ENCODE measurements at regions not wholly inside any gene's neighbourhood (a gene's known extent, or its start where the extent isn't known, plus 50 kb on each side); places are given as distances from the start of the nearest gene placed in this dataset.

DNA sequence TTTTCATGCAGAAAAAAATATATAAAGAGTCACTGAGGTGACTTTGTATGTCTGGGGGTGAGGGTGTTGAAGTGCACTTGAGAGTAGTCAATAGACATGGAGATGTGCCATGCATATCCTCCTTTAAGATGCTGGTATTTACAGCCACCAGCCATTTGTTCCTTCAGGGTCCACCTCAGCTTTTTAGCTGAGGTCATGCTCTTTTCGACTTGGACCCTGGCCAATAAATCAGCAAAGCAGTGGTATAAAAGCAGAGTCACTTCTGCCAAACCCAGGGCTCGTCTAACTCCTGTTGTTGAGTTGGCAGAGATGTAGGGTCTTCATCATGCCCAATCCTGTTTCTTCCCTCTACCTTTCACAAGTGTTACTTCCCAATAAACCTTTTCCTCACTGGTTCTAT, 75.1 kb upstream of the OSTN start:
- Histone ChIP-seq H3K4me1 (ENCODE audit: control insufficient read depth in 1 of 2, low read depth in 2 of 2) (peaks cover 0 to 3% of the 10 kb centered on the region in 2 donors), H3K4me3 (no peak overlapping the region), H3K9me3 (no peaks in the 10 kb centered on the region), H3K27me3 (replicated peaks; ENCODE audit: insufficient read depth) (no peaks in the 10 kb centered on the region), H3K27ac (no peak overlapping the region), H3K36me3 (no peaks in the 10 kb centered on the region)
- TF ChIP-seq, protein P1, sequence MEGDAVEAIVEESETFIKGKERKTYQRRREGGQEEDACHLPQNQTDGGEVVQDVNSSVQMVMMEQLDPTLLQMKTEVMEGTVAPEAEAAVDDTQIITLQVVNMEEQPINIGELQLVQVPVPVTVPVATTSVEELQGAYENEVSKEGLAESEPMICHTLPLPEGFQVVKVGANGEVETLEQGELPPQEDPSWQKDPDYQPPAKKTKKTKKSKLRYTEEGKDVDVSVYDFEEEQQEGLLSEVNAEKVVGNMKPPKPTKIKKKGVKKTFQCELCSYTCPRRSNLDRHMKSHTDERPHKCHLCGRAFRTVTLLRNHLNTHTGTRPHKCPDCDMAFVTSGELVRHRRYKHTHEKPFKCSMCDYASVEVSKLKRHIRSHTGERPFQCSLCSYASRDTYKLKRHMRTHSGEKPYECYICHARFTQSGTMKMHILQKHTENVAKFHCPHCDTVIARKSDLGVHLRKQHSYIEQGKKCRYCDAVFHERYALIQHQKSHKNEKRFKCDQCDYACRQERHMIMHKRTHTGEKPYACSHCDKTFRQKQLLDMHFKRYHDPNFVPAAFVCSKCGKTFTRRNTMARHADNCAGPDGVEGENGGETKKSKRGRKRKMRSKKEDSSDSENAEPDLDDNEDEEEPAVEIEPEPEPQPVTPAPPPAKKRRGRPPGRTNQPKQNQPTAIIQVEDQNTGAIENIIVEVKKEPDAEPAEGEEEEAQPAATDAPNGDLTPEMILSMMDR (IDR thresholded peaks at IDR 0.05): no peak
- ATAC-seq (ENCODE audit: insufficient number of reproducible peaks, low FRiP score, low read depth): no peak
- DNase-seq (ENCODE audit: low spot score): no peak

DNA sequence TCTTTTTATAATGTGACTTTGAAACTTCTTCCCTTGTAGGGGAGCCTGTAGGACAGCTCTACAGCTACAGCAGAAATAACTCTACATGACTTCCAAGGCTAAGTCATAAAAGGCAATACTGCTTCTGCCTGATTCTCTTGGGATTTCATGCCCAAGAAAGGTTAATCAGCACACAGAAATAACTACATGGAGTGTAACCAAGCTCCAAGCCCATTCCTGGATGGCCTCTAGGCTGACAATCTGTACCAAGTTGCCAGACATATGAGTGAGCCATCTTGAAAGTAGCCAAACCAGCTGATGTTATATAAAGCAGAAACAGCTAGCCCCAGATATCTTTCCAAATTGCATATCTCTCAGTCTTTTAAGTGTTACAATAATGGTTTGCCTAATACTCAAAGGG, 75.8 kb upstream of the OSTN start:
- no peaks in the 10 kb centered on the region for H3K9me3 ChIP-seq
- no peak overlapping the region for H3K4me3 ChIP-seq
- no peak for DNase-seq (ENCODE audit: low spot score)
- ATAC-seq (ENCODE audit: insufficient number of reproducible peaks, low FRiP score, low read depth): no peak
- TF ChIP-seq, protein P1 (IDR thresholded peaks at IDR 0.05): no peak
- no peaks in the 10 kb centered on the region for H3K27me3 ChIP-seq (replicated peaks; ENCODE audit: insufficient read depth)
- H3K4me1 ChIP-seq (ENCODE audit: control insufficient read depth in 1 of 2, low read depth in 2 of 2): peaks cover 0 to 3% of the 10 kb centered on the region in 2 donors
- H3K27ac ChIP-seq: no peak overlapping the region
- no peaks in the 10 kb centered on the region for H3K36me3 ChIP-seq

- ATAC-seq (ENCODE audit: insufficient number of reproducible peaks, low FRiP score, low read depth) (no peak), DNase-seq (ENCODE audit: low spot score) (no peak)
- Histone ChIP-seq H3K36me3 (no peaks in the 10 kb centered on the region), H3K9me3 (no peaks in the 10 kb centered on the region), H3K27me3 (replicated peaks; ENCODE audit: insufficient read depth) (no peaks in the 10 kb centered on the region), H3K4me1 (ENCODE audit: control insufficient read depth in 1 of 2, low read depth in 2 of 2) (peaks cover 0 to 3% of the 10 kb centered on the region in 2 donors), H3K4me3 (no peak overlapping the region), H3K27ac (no peak overlapping the region)
- TF ChIP-seq, protein P1 (IDR thresholded peaks at IDR 0.05): no peak
Observed at GRCh38 chr3:191120447-191121298, 78.4 kb upstream of the OSTN start.

DNA sequence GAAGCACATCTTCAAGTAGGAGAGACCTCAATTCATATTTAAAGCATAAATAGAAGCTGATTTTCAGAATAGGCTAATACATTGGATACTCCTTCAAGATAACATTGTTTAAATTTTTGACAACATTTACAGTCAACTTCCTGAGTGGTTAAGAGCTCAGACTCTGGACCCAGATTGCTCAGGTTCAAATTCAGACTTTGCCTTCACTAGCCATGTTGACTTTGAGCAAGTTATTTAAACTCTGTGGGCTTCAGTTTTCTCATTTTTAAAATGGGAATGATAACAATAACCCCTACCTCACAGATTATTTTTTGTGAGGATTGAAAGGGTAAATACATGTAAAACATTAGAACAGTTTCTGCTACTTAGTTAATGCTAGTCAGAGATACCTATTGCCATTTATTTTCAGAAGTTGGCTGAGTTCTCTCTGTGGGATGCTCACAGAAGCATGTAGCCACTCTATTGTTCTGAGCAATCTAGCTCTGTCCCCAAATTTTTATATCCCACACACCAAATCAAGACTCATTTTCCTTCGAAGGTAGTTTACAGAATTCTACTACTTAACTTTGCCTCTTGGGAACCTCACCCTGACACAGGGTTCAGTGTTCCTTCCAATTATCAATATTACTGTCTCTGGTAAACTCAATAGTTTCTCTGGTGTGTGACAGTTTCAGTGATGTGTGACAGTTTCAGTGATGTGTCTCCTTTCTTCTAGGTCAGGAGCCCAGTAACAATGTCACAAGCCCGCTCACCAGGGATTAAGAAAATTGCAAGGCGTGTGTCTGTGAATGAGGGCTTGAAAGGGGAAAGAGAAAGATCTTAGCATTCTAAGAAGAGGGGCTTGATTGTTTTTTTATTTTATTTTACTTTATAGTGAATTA, 79.4 kb upstream of the OSTN start:
- ATAC-seq (ENCODE audit: insufficient number of reproducible peaks, low FRiP score, low read depth): no peak
- no peak overlapping the region for H3K27ac ChIP-seq
- no peaks in the 10 kb centered on the region for H3K36me3 ChIP-seq
- TF ChIP-seq, protein P1 (IDR thresholded peaks at IDR 0.05): no peak
- DNase-seq (ENCODE audit: low spot score): no peak
- H3K4me3 ChIP-seq: no peak overlapping the region
- H3K27me3 ChIP-seq (replicated peaks; ENCODE audit: insufficient read depth): no peaks in the 10 kb centered on the region
- H3K4me1 ChIP-seq (ENCODE audit: control insufficient read depth in 1 of 2, low read depth in 2 of 2): peaks cover 0 to 3% of the 10 kb centered on the region in 2 donors
- H3K9me3 ChIP-seq: no peaks in the 10 kb centered on the region

GRCh38 chr3:191111722-191112121, 87.3 kb upstream of the OSTN start:
- Histone ChIP-seq H3K27ac (no peak overlapping the region), H3K4me3 (no peak overlapping the region), H3K27me3 (replicated peaks; ENCODE audit: insufficient read depth) (no peaks in the 10 kb centered on the region), H3K9me3 (no peaks in the 10 kb centered on the region), H3K36me3 (no peaks in the 10 kb centered on the region), H3K4me1 (ENCODE audit: control insufficient read depth in 1 of 2, low read depth in 2 of 2) (no peaks in the 10 kb centered on the region)
- TF ChIP-seq, protein P1 (IDR thresholded peaks at IDR 0.05): no peak
- no peak for DNase-seq (ENCODE audit: low spot score)
- no peak for ATAC-seq (ENCODE audit: insufficient number of reproducible peaks, low FRiP score, low read depth)

Measured in thoracic aorta (tissue), 2 donors.